AG09309 (cell line): ENCODE measurements at regions not wholly inside any gene's neighbourhood (a gene's known extent, or its start where the extent isn't known, plus 50 kb on each side); places are given as distances from the start of the nearest gene placed in this dataset.

Experiments used
- DNase-seq: peaks from one replicate; pipeline ENCODE4 v3.0.0-alpha.2; 2010; ENCODE audit warnings: low read depth
- H3K4me3 ChIP-seq: 2 replicates; pipeline ENCODE4 v1.5.1; 2011; ENCODE audit warnings: mild to moderate bottlenecking, low read depth, low read length, moderate library complexity; ENCODE audit not compliant: control insufficient read depth
- CTCF ChIP-seq: IDR thresholded peaks from 2 replicates; pipeline ENCODE4 v1.5.1; 2011; ENCODE audit warnings: mild to moderate bottlenecking, low read depth, low read length, inconsistent platforms; ENCODE audit not compliant: insufficient read depth, control insufficient read depth; ENCODE audit errors: missing control alignments

DNA sequence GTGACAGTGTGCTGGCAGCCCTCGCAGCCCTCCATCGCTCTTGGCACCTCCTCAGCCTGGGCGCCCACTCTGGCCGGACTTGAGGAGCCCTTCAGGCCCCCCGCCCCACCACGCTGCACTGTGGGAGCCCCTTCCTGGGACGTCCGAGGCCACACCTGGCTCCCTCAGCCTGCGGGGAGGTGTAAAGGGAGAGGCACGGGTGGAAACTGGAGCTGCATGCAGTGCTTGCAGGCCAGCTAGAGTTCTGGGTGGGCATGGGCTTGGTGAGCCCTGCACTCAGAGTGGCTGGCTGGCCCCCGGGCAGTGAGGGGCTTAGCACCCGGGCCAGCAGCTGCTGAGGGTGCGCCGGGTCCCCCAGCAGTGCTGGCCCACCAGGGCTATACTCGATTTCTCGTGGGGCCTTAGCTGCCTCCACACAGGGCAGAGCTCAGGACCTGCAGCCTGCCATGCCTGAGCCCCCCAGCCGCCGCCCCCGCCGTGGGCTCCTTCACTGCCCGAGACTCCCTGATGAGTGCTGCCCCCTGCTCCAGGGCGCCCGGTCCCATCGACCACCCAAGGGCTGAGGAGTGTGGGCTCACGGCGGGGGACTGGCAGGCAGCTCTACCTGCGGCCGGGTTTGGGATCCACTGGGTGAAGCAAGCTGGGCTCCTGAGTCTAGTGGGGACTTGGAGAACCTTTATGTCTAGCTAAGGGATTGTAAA is 1672.7 kb upstream of the PCDH7 start:
- TF ChIP-seq CTCF: no peak
- DNase-seq: no peak
- H3K4me3 ChIP-seq: no peak overlapping the region

DNA sequence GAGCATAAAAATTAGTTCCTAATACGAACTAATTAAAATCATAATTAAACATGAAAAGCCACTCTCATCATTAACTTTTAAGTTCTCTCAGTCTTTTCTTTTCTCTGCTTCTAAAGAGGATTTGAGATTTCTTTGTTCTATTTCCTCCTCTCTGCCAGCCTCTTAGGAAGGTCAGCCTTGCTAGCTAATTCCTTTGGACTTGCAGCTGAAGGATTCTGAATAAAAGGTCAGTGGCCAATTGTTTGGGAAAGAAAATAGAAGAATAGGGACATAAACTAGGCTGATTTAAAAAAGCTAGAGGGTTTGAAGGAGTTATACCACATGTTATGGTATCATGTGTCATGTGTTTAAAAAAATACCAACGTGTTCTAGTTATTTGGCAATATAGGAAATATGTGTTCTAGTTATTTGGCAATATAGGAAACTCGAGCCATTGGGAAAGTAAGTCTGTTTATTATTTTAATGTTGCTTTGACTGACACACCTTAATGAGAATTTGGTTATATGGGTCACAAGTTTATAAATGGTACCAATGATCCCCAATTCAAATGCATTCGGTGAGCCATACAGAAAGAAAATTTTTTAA is 1668.7 kb upstream of the PCDH7 start:
- DNase-seq: no peak

DNA sequence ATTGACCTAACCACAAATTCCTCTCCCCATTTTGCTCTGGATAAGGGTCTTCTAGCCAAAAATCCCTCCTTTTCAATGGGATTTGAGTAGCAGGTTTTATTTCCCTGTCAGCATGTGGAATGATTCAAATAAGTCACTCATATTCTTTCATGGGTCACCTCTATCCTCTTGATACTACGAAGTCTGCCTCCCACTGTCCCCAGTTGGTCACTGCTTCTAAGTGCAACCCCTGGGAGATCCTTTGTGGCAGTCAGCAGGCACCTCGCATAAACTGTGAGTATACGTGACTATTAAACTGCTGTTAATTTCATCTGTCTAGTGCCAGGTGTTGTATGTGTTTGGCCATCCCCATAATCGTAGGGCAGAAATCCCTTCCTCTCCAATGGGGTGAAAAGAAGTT is 1667.9 kb upstream of the PCDH7 start:
- DNase-seq: no peak
- no peak overlapping the region for H3K4me3 ChIP-seq
- TF ChIP-seq CTCF: no peak

More for the DNA sequence above, 1668.7 kb upstream of the PCDH7 start:
- H3K4me3 ChIP-seq: no peak overlapping the region
- no peak for TF ChIP-seq CTCF

- no peak for DNase-seq
- no peak overlapping the region for H3K4me3 ChIP-seq
- no peak for TF ChIP-seq CTCF
These were observed 1661.6 kb upstream of the PCDH7 start for GRCh38 chr4:29058531-29058930.

DNA sequence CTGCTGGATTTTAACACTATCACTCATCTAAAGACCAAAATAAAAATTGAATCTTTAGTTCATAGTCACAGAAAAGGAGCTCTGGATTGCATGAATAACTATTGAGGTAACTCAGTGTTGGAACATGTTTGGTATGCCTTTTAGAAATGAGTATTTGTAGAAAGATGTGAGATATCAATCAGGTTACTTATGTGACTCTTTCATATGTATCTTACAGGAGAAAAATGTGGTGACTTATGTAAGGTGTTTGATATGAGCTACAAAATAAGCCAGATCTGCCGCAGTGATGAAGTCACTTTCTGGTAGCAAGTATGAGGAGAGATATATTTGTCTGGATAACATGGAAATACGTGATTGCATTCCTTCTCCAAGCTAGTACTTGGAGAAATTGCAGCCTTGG is 1653.3 kb upstream of the PCDH7 start:
- DNase-seq: no peak
- no peak overlapping the region for H3K4me3 ChIP-seq
- TF ChIP-seq CTCF: no peak

- DNase-seq: no peak
These were observed 1646.6 kb upstream of the PCDH7 start for GRCh38 chr4:29073571-29073970.

More at GRCh38 chr4:29073571-29073970, 1646.6 kb upstream of the PCDH7 start:
- H3K4me3 ChIP-seq: no peak overlapping the region
- TF ChIP-seq CTCF: no peak
